B cell (primary cell): ENCODE measurements at regions not wholly inside any gene's neighbourhood (a gene's known extent, or its start where the extent isn't known, plus 50 kb on each side); places are given as distances from the start of the nearest gene placed in this dataset.

Source experiments
- EZH2 ChIP-seq: IDR thresholded peaks from 2 replicates; pipeline ENCODE4 v1.6.1; 2012; ENCODE audit warnings: borderline replicate concordance, low read depth, mild to moderate bottlenecking, moderate library complexity, low read length; ENCODE audit not compliant: insufficient read depth, poor library complexity, severe bottlenecking
- TF ChIP-seq, protein P1 (sequence below): fragments of 200-600 bp; IDR thresholded peaks from one replicate; pipeline ENCODE4 v1.8.0; 2022; ENCODE audit warnings: antibody characterized with exemption, mild to moderate bottlenecking

- TF ChIP-seq, protein P1, sequence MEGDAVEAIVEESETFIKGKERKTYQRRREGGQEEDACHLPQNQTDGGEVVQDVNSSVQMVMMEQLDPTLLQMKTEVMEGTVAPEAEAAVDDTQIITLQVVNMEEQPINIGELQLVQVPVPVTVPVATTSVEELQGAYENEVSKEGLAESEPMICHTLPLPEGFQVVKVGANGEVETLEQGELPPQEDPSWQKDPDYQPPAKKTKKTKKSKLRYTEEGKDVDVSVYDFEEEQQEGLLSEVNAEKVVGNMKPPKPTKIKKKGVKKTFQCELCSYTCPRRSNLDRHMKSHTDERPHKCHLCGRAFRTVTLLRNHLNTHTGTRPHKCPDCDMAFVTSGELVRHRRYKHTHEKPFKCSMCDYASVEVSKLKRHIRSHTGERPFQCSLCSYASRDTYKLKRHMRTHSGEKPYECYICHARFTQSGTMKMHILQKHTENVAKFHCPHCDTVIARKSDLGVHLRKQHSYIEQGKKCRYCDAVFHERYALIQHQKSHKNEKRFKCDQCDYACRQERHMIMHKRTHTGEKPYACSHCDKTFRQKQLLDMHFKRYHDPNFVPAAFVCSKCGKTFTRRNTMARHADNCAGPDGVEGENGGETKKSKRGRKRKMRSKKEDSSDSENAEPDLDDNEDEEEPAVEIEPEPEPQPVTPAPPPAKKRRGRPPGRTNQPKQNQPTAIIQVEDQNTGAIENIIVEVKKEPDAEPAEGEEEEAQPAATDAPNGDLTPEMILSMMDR = no peak
- no peak for TF ChIP-seq EZH2
These were observed 350.6 kb downstream of the RND3 start for GRCh38 chr2:150136893-150137292.
